Osteocyte (in vitro differentiated cells): ENCODE measurements at regions not wholly inside any gene's neighbourhood (a gene's known extent, or its start where the extent isn't known, plus 50 kb on each side); places are given as distances from the start of the nearest gene placed in this dataset.

ENCODE experiments used
- DNase-seq: peaks from one replicate; pipeline ENCODE4 v3.0.0; 2021; ENCODE audit warnings: mixed read lengths; ENCODE audit not compliant: unreplicated experiment; ENCODE audit errors: extremely low spot score
- H3K27ac Mint-ChIP-seq: one replicate; pipeline ENCODE4 v1.8.0; 2021; ENCODE audit warnings: mild to moderate bottlenecking, mixed read lengths; ENCODE audit not compliant: unreplicated experiment
- H3K27me3 Mint-ChIP-seq: one replicate; pipeline ENCODE4 v1.8.0; 2021; ENCODE audit warnings: mixed read lengths; ENCODE audit not compliant: unreplicated experiment
- H3K36me3 Mint-ChIP-seq: one replicate; pipeline ENCODE4 v1.8.0; 2021; ENCODE audit warnings: mixed read lengths; ENCODE audit not compliant: unreplicated experiment
- H3K4me1 Mint-ChIP-seq: one replicate; pipeline ENCODE4 v1.8.0; 2021; ENCODE audit warnings: mixed read lengths; ENCODE audit not compliant: unreplicated experiment
- H3K4me3 Mint-ChIP-seq: one replicate; pipeline ENCODE4 v1.8.0; 2021; ENCODE audit warnings: mild to moderate bottlenecking, moderate library complexity, mixed read lengths; ENCODE audit not compliant: unreplicated experiment
- H3K9me3 Mint-ChIP-seq: one replicate; pipeline ENCODE4 v1.8.0; 2021; ENCODE audit warnings: mixed read lengths; ENCODE audit not compliant: unreplicated experiment
- TF ChIP-seq, protein P1 (sequence below): fragments of 200-600 bp; sonication (generic); IDR thresholded peaks from 2 replicates; pipeline ENCODE4 v1.5.0; 2021; ENCODE audit warnings: antibody characterized with exemption, mild to moderate bottlenecking, moderate library complexity

DNA sequence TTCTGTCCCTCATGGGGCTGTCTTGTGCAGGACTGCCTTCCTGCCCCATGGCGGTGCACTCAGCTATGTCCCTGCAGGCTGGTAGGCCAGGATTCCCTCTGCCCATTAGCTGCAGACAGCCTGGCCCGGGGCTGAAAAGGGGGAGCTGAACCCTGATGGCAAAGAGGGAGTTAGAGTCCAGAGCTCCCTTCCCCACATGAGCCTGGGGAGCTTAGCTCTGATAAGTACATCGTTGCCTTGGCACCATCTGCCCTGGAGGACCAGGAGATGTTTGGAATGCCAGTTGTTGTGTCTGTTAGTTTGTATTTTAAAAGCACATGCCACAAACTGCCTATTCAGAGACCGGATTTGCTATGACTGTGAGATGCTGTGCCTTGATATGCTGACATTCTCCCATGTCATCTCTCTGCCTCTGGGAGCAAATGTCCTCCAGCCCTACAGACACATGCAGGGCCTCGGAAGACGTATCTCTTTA lies 65.1 kb upstream of the AFF3 start:
- H3K4me3 Mint-ChIP-seq = no peak overlapping the region
- TF ChIP-seq, protein P1, sequence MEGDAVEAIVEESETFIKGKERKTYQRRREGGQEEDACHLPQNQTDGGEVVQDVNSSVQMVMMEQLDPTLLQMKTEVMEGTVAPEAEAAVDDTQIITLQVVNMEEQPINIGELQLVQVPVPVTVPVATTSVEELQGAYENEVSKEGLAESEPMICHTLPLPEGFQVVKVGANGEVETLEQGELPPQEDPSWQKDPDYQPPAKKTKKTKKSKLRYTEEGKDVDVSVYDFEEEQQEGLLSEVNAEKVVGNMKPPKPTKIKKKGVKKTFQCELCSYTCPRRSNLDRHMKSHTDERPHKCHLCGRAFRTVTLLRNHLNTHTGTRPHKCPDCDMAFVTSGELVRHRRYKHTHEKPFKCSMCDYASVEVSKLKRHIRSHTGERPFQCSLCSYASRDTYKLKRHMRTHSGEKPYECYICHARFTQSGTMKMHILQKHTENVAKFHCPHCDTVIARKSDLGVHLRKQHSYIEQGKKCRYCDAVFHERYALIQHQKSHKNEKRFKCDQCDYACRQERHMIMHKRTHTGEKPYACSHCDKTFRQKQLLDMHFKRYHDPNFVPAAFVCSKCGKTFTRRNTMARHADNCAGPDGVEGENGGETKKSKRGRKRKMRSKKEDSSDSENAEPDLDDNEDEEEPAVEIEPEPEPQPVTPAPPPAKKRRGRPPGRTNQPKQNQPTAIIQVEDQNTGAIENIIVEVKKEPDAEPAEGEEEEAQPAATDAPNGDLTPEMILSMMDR = no peak
- H3K4me1 Mint-ChIP-seq = peaks cover 2% of the 10 kb centered on the region
- H3K27ac Mint-ChIP-seq = no peak overlapping the region
- no peaks in the 10 kb centered on the region for H3K9me3 Mint-ChIP-seq
- peaks cover 4% of the 10 kb centered on the region for H3K27me3 Mint-ChIP-seq
- no peak for DNase-seq
- H3K36me3 Mint-ChIP-seq = no peaks in the 10 kb centered on the region

GRCh38 chr2:100206731-100207255 lies 64.4 kb upstream of the AFF3 start:
- Mint-ChIP-seq H3K27ac (no peak overlapping the region), H3K4me1 (peaks cover 2% of the 10 kb centered on the region), H3K9me3 (no peaks in the 10 kb centered on the region), H3K36me3 (no peaks in the 10 kb centered on the region), H3K4me3 (no peak overlapping the region), H3K27me3 (peaks cover 4% of the 10 kb centered on the region)
- DNase-seq = no peak
- TF ChIP-seq, protein P1 = no peak

GRCh38 chr2:100205174-100205573 lies 62.8 kb upstream of the AFF3 start:
- TF ChIP-seq, protein P1 = no peak
- Mint-ChIP-seq H3K9me3 (no peaks in the 10 kb centered on the region), H3K4me3 (no peak overlapping the region), H3K27ac (no peak overlapping the region), H3K27me3 (peaks cover 1% of the 10 kb centered on the region), H3K4me1 (peaks cover 2% of the 10 kb centered on the region), H3K36me3 (no peaks in the 10 kb centered on the region)
- no peak for DNase-seq

GRCh38 chr2:100202567-100202966 lies 60.2 kb upstream of the AFF3 start:
- Mint-ChIP-seq H3K27me3 (no peaks in the 10 kb centered on the region), H3K36me3 (no peaks in the 10 kb centered on the region), H3K4me3 (no peak overlapping the region), H3K27ac (no peak overlapping the region), H3K9me3 (no peaks in the 10 kb centered on the region), H3K4me1 (peaks cover 19% of the 10 kb centered on the region)
- DNase-seq = no peak
- TF ChIP-seq, protein P1 = no peak

- Mint-ChIP-seq H3K9me3 (no peaks in the 10 kb centered on the region), H3K36me3 (no peaks in the 10 kb centered on the region), H3K27me3 (no peaks in the 10 kb centered on the region), H3K4me3 (no peak overlapping the region), H3K4me1 (peaks cover 31% of the 10 kb centered on the region), H3K27ac (no peak overlapping the region)
- no peak for DNase-seq
- TF ChIP-seq, protein P1 = no peak
Measured at GRCh38 chr2:100200985-100201384, 58.6 kb upstream of the AFF3 start.
